IMR-90 (cell line): ENCODE measurements at regions not wholly inside any gene's neighbourhood (a gene's known extent, or its start where the extent isn't known, plus 50 kb on each side); places are given as distances from the start of the nearest gene placed in this dataset.

ENCODE experiments used
- BHLHE40 ChIP-seq: fragments of 150-350 bp; IDR thresholded peaks from 2 replicates; pipeline ENCODE4 v1.6.1; 2016; ENCODE audit warnings: mild to moderate bottlenecking, low read depth, low read length
- CEBPB ChIP-seq: IDR thresholded peaks from 2 replicates; pipeline ENCODE4 v1.6.1; 2012; ENCODE audit warnings: low read depth, low read length, improper control_type of control experiment
- CHD1 ChIP-seq: IDR thresholded peaks from 2 replicates; pipeline ENCODE4 v1.6.1; 2012; ENCODE audit warnings: low read depth, low read length, improper control_type of control experiment
- FOS ChIP-seq: fragments of 150-350 bp; IDR thresholded peaks from 2 replicates; pipeline ENCODE4 v1.6.1; 2016; ENCODE audit warnings: low read depth, low read length
- MAFK ChIP-seq: IDR thresholded peaks from 2 replicates; pipeline ENCODE4 v1.6.1; 2012; ENCODE audit warnings: low read depth, low read length, improper control_type of control experiment
- MAZ ChIP-seq: IDR thresholded peaks from 2 replicates; pipeline ENCODE4 v1.6.1; 2012; ENCODE audit warnings: low read depth, mild to moderate bottlenecking, low read length, improper control_type of control experiment, moderate library complexity, borderline replicate concordance
- MXI1 ChIP-seq: IDR thresholded peaks from 2 replicates; pipeline ENCODE4 v1.6.1; 2012; ENCODE audit warnings: low read depth, mild to moderate bottlenecking, low read length, moderate library complexity, borderline replicate concordance
- POLR2A ChIP-seq: IDR thresholded peaks from 2 replicates; pipeline ENCODE4 v1.6.1; 2012; ENCODE audit warnings: mild to moderate bottlenecking, low read depth, low read length
- RFX5 ChIP-seq: IDR thresholded peaks from 2 replicates; pipeline ENCODE4 v1.8.0; 2012; ENCODE audit warnings: low read depth, mild to moderate bottlenecking, low read length, moderate library complexity
- TF ChIP-seq, protein P1 (sequence below): conservative IDR thresholded peaks from 2 replicates; pipeline ENCODE4 v1.5.1; 2012; ENCODE audit warnings: mild to moderate bottlenecking, low read depth, low read length, improper control_type of control experiment
- TF ChIP-seq, protein P2 (sequence below): fragments of 150-350 bp; IDR thresholded peaks from 2 replicates; pipeline ENCODE4 v1.6.1; 2017; ENCODE audit warnings: mild to moderate bottlenecking, antibody characterized with exemption, low read length, low read depth
- TF ChIP-seq, protein P3 (sequence below): fragments of 150-350 bp; IDR thresholded peaks from 2 replicates; pipeline ENCODE4 v1.6.1; 2016; ENCODE audit warnings: low read depth, mild to moderate bottlenecking, low read length, moderate library complexity, borderline replicate concordance

- TF ChIP-seq, protein P1, sequence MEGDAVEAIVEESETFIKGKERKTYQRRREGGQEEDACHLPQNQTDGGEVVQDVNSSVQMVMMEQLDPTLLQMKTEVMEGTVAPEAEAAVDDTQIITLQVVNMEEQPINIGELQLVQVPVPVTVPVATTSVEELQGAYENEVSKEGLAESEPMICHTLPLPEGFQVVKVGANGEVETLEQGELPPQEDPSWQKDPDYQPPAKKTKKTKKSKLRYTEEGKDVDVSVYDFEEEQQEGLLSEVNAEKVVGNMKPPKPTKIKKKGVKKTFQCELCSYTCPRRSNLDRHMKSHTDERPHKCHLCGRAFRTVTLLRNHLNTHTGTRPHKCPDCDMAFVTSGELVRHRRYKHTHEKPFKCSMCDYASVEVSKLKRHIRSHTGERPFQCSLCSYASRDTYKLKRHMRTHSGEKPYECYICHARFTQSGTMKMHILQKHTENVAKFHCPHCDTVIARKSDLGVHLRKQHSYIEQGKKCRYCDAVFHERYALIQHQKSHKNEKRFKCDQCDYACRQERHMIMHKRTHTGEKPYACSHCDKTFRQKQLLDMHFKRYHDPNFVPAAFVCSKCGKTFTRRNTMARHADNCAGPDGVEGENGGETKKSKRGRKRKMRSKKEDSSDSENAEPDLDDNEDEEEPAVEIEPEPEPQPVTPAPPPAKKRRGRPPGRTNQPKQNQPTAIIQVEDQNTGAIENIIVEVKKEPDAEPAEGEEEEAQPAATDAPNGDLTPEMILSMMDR = no peak
- TF ChIP-seq, protein P2, sequence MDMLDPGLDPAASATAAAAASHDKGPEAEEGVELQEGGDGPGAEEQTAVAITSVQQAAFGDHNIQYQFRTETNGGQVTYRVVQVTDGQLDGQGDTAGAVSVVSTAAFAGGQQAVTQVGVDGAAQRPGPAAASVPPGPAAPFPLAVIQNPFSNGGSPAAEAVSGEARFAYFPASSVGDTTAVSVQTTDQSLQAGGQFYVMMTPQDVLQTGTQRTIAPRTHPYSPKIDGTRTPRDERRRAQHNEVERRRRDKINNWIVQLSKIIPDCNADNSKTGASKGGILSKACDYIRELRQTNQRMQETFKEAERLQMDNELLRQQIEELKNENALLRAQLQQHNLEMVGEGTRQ = no peak
- TF ChIP-seq, protein P3, sequence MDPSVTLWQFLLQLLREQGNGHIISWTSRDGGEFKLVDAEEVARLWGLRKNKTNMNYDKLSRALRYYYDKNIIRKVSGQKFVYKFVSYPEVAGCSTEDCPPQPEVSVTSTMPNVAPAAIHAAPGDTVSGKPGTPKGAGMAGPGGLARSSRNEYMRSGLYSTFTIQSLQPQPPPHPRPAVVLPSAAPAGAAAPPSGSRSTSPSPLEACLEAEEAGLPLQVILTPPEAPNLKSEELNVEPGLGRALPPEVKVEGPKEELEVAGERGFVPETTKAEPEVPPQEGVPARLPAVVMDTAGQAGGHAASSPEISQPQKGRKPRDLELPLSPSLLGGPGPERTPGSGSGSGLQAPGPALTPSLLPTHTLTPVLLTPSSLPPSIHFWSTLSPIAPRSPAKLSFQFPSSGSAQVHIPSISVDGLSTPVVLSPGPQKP = no peak
- TF ChIP-seq FOS = peak; percentile 71
- TF ChIP-seq MXI1 = no peak
- TF ChIP-seq POLR2A = no peak
- TF ChIP-seq RFX5 = no peak
- TF ChIP-seq BHLHE40 = no peak; the same call in 1 of the 2 replicates
- no peak for TF ChIP-seq CHD1
- TF ChIP-seq MAFK = no peak
- TF ChIP-seq CEBPB = no peak
- TF ChIP-seq MAZ = no peak
Observed at GRCh38 chr2:150167711-150168110, 319.8 kb downstream of the RND3 start.
